Stomach (tissue), 8 donors: ENCODE measurements at regions not wholly inside any gene's neighbourhood (a gene's known extent, or its start where the extent isn't known, plus 50 kb on each side); places are given as distances from the start of the nearest gene placed in this dataset.
"Not testable (repeated sequence)": the region's sequence is repeated elsewhere in the genome, so short reads cannot be mapped to it uniquely, and the experiment has no call there.

Experiments
- DNase-seq, 2 donors: peaks; one replicate each; pipeline versions ENCODE4 v3.0.0 to v3.0.0-alpha.2; 2013 to 2019
- H3K27ac ChIP-seq, 5 donors: fragments of 200-600 bp in 4 of 5; sonication (generic) in 4 of 5; one replicate each; pipeline ENCODE4 v1.5.1; 2013 to 2019; ENCODE audit warnings: mild to moderate bottlenecking in 1 of 5, moderate library complexity in 1 of 5
- H3K27me3 ChIP-seq, 3 donors: fragments of 200-600 bp; sonication (generic); one replicate each; pipeline ENCODE4 v1.5.1; 2017 to 2019; ENCODE audit warnings: mixed run types in 1 of 3
- H3K36me3 ChIP-seq, 4 donors: fragments of 200-600 bp; sonication (generic); 1 replicate in 3 of 4; 2 replicates in 1 of 4; pipeline ENCODE4 v1.5.1; 2016 to 2019
- H3K4me1 ChIP-seq, 4 donors: fragments of 200-600 bp; sonication (generic); one replicate each; pipeline ENCODE4 v1.5.1; 2016 to 2019
- H3K4me3 ChIP-seq, 4 donors: fragments of 200-600 bp; sonication (generic) in 3 of 4; one replicate each; pipeline ENCODE4 v1.5.1; 2016 to 2019; ENCODE audit warnings: mild to moderate bottlenecking in 1 of 4
- H3K9me3 ChIP-seq, 4 donors: fragments of 200-600 bp; sonication (generic); one replicate each; pipeline ENCODE4 v1.5.1; 2016 to 2019
- CTCF ChIP-seq, 7 experiments: fragments of 450-650 bp in 4 of 7; fragments of 200-600 bp in 3 of 7; sonication (generic) in 3 of 7; IDR thresholded peaks; one replicate each; pipeline ENCODE4 v1.5.1; 2016 to 2019; ENCODE audit warnings: antibody characterized with exemption in 7 of 7, control low read depth in 2 of 7, mild to moderate bottlenecking in 1 of 7
- EP300 ChIP-seq: sonication (generic); formaldehyde crosslinking; IDR thresholded peaks from one replicate; pipeline ENCODE4 v1.6.1; 2017; ENCODE audit warnings: antibody characterized with exemption
- WGBS, 5 donors: extraction: QIAGEN DNeasy Blood & Tissue Kit in 3 of 5; methylation state at CpG; one replicate each; pipeline versions ENCODE4 v1.1.5 to v1.1.7; 2013 to 2018; 5-methylcytosine and 5-hydroxymethylcytosine counted together
- intact Hi-C: fragments of 100-400 bp; cut with DNase I; formaldehyde crosslinking; loops from one replicate; pipeline ENCODE4 v1.15.1; 2023; ENCODE audit warnings: low total_unique reads
- donor health status: healthy with polysubstance abuse.
- donor health status: Bipolar disorder and iron deficiency.
- donor health status: healthy.

- peak in 1 of 2 donors; percentile 66 for DNase-seq
- 0% methylated on average over 1 of the region's 6 CpGs; no CpG with 5 or more reads in 3 of the 5 donors for WGBS, 5 donors
- H3K4me1 ChIP-seq, H3K4me3 ChIP-seq, H3K27me3 ChIP-seq, H3K27ac ChIP-seq, H3K9me3 ChIP-seq, intact Hi-C loops, H3K36me3 ChIP-seq: not testable (repeated sequence)
- peak in 3 of 7 experiments; percentile 13 to 41 (median 34) for TF ChIP-seq CTCF (IDR thresholded peaks at IDR 0.05)
Measured at GRCh38 chr15:31650055-31650701, 323.5 kb downstream of the KLF13 start.

- H3K36me3 ChIP-seq, intact Hi-C loops, H3K27ac ChIP-seq, H3K27me3 ChIP-seq, H3K9me3 ChIP-seq, DNase-seq, H3K4me3 ChIP-seq, H3K4me1 ChIP-seq: not testable (repeated sequence)
- 70 to 88% (median 76%) methylated on average over 8 of the region's 8 CpGs for WGBS, 5 donors
Measured at GRCh38 chr15:31656915-31657314, 330.3 kb downstream of the KLF13 start.

GRCh38 chr15:31660816-31661215 lies 334.2 kb downstream of the KLF13 start:
- TF ChIP-seq EP300 (no peak), CTCF (IDR thresholded peaks at IDR 0.05) (no peak)
- Histone ChIP-seq H3K27me3 (no peaks in the 10 kb centered on the region), H3K36me3 (no peaks in the 10 kb centered on the region), H3K4me1 (no peaks in the 10 kb centered on the region), H3K4me3 (no peak overlapping the region), H3K9me3 (no peaks in the 10 kb centered on the region), H3K27ac (no peak overlapping the region)
- 68 to 91% (median 85%) methylated on average over 4 of the region's 4 CpGs for WGBS, 5 donors
- no peak for DNase-seq
- intact Hi-C loops = no loop called here

GRCh38 chr15:31665732-31666131 lies 339.1 kb downstream of the KLF13 start:
- H3K9me3 ChIP-seq, H3K4me1 ChIP-seq, intact Hi-C loops, H3K27me3 ChIP-seq, H3K36me3 ChIP-seq, DNase-seq, H3K4me3 ChIP-seq, H3K27ac ChIP-seq: not testable (repeated sequence)
- 96 to 98% (median 97%) methylated on average over 8 of the region's 8 CpGs for WGBS, 5 donors

- H3K27me3 ChIP-seq, H3K9me3 ChIP-seq, H3K4me3 ChIP-seq, intact Hi-C loops, H3K36me3 ChIP-seq, H3K4me1 ChIP-seq, H3K27ac ChIP-seq: not testable (repeated sequence)
- 48 to 63% (median 58%) methylated on average over 7 to 11 of the region's 11 CpGs for WGBS, 5 donors
- DNase-seq = peak in 1 of 2 donors; percentile 8
Measured at GRCh38 chr15:31669158-31669908, 342.7 kb downstream of the KLF13 start.

GRCh38 chr15:31673263-31673662 lies 346.6 kb downstream of the KLF13 start:
- intact Hi-C loops, H3K4me3 ChIP-seq, H3K36me3 ChIP-seq, H3K4me1 ChIP-seq, H3K27me3 ChIP-seq, H3K9me3 ChIP-seq, H3K27ac ChIP-seq, DNase-seq: not testable (repeated sequence)
- 47 to 88% (median 75%) methylated on average over 3 of the region's 3 CpGs for WGBS, 5 donors

- H3K4me1 ChIP-seq, H3K27ac ChIP-seq, H3K27me3 ChIP-seq, H3K36me3 ChIP-seq, H3K9me3 ChIP-seq, DNase-seq, H3K4me3 ChIP-seq, intact Hi-C loops: not testable (repeated sequence)
- WGBS, 5 donors = 74 to 93% (median 75%) methylated on average over 1 of the region's 1 CpG
Measured at GRCh38 chr15:31681529-31682259, 348.6 kb upstream of the CHRNA7 start.

- H3K27me3 ChIP-seq, H3K4me3 ChIP-seq, H3K36me3 ChIP-seq, H3K27ac ChIP-seq, H3K4me1 ChIP-seq, intact Hi-C loops, H3K9me3 ChIP-seq, DNase-seq: not testable (repeated sequence)
- 79 to 91% (median 85%) methylated on average over 5 to 8 of the region's 8 CpGs for WGBS, 5 donors
Measured at GRCh38 chr15:31687088-31687487, 343.2 kb upstream of the CHRNA7 start.

- H3K27me3 ChIP-seq, DNase-seq, H3K27ac ChIP-seq, intact Hi-C loops, H3K4me3 ChIP-seq, H3K4me1 ChIP-seq, H3K36me3 ChIP-seq, H3K9me3 ChIP-seq: not testable (repeated sequence)
- WGBS, 5 donors = 29 to 79% (median 78%) methylated on average over 1 to 3 of the region's 5 CpGs
Measured at GRCh38 chr15:31696509-31696908, 333.8 kb upstream of the CHRNA7 start.
